Activated T-cell treated with anti-CD3 and anti-CD28 coated beads, Interleukin-2, amount 50 U/mL, for 24 hours (primary cell): ENCODE measurements at regions not wholly inside any gene's neighbourhood (a gene's known extent, or its start where the extent isn't known, plus 50 kb on each side); places are given as distances from the start of the nearest gene placed in this dataset.
A peak's percentile ranks its signal among the peaks of the same experiment; 100 is the strongest.

Source experiments
- DNase-seq: peaks from one replicate; pipeline ENCODE4 v3.0.0-alpha.2; 2020
- H3K27ac Mint-ChIP-seq: 2 replicates; pipeline ENCODE4 v1.8.0; 2020; ENCODE audit warnings: mild to moderate bottlenecking, mixed read lengths
- H3K27me3 Mint-ChIP-seq: 2 replicates; pipeline ENCODE4 v1.8.0; 2020; ENCODE audit warnings: mixed read lengths
- H3K36me3 Mint-ChIP-seq: 2 replicates; pipeline ENCODE4 v1.8.0; 2020; ENCODE audit warnings: low read depth, mixed read lengths
- H3K4me1 Mint-ChIP-seq: 2 replicates; pipeline ENCODE4 v1.8.0; 2020; ENCODE audit warnings: low read depth, mixed read lengths
- H3K4me3 Mint-ChIP-seq: 2 replicates; pipeline ENCODE4 v1.8.0; 2020; ENCODE audit warnings: mild to moderate bottlenecking, moderate library complexity, mixed read lengths
- H3K9me3 Mint-ChIP-seq: 2 replicates; pipeline ENCODE4 v1.8.0; 2020; ENCODE audit warnings: mixed read lengths

DNA sequence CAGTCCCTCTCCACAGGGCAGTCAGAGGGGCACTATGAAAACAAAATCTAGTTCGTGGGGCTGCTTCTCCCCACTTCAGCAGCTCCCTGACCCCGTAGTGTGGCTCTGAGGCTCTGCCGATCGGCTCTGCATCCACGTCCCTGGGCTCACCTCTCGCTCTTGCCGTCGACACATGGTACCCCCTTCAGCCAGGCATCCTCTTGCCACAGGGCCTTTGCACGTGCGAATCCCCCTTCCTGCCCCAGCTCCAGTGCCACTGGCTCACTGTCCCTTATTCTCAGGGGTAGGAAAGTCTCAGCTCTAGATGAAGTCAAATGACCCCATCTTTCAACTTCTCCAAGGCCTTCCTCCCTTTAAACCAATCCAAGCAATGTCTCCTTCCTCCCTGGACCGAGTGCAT lies 72.7 kb downstream of the KLHDC7A start:
- no peak for DNase-seq
- Mint-ChIP-seq H3K4me3 (no peak overlapping the region), H3K9me3 (no peaks in the 10 kb centered on the region), H3K36me3 (no peaks in the 10 kb centered on the region), H3K27ac (no peak overlapping the region), H3K4me1 (peaks cover 10% of the 10 kb centered on the region), H3K27me3 (peaks cover 46% of the 10 kb centered on the region)

DNA sequence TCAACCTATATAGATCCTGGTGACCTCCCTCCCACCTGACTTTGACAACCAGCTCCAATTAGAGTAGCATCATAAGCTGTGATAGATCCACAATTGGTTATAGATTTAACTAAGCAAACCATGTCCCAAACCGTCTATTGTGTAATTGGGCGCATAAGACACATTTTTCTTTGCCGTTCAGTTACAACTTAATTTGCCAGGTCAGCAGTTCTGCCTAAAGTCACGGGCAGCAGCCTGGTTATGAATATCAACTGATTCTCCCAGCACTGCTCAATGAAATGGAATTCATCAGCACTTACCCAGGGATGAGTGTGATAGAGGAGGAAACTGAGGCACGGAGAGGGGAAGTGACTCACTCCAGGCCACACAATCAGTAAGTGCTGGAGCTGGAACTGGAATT lies 73.4 kb downstream of the KLHDC7A start:
- Mint-ChIP-seq H3K27me3 (peaks cover 45% of the 10 kb centered on the region), H3K36me3 (no peaks in the 10 kb centered on the region), H3K4me3 (no peak overlapping the region), H3K27ac (no peak overlapping the region), H3K4me1 (peaks cover 10% of the 10 kb centered on the region), H3K9me3 (no peaks in the 10 kb centered on the region)
- DNase-seq: no peak

DNA sequence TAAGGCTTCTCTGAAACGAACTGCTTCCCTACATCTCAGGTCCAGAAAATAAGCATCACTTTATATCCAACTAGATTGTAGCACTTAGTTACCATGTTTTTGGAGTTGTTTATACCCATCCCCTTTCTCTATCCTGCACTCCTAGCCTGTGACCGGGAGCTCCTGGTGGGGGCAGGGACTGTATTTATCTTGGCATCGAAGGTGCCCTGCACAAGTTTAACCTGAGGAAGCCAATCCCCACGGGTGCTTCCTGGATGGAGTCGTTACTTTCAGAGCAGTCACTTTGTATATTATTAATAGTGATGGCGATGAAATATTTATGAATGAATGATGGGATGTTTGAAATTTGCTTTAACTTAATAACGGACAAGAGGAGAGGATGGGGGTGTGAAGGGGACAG lies 73.9 kb downstream of the KLHDC7A start:
- Mint-ChIP-seq H3K4me1 (peaks cover 10% of the 10 kb centered on the region), H3K27me3 (peaks cover 48% of the 10 kb centered on the region), H3K27ac (no peak overlapping the region), H3K4me3 (no peak overlapping the region), H3K36me3 (no peaks in the 10 kb centered on the region), H3K9me3 (no peaks in the 10 kb centered on the region)
- no peak for DNase-seq

DNA sequence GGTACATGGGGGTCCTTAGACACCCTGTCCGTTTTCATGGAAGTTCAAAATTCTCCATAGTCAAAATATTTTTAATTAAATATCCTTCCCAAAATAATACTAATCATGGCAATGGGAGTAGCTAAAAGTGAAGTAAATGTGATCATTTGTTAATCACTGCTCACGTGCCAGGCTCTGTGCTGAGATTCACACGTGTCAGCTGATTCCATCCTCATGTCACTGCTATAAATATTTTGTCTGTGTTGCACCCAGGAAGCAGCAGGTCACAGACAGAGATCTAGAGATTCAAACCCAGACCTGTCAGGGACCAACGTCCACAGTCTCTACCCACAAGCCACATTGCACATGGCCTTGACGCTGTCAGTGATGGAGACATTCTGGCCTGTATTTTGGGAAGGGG lies 74.3 kb downstream of the KLHDC7A start:
- H3K36me3 Mint-ChIP-seq: no peaks in the 10 kb centered on the region
- H3K9me3 Mint-ChIP-seq: no peaks in the 10 kb centered on the region
- no peak for DNase-seq
- no peak overlapping the region for H3K27ac Mint-ChIP-seq
- H3K27me3 Mint-ChIP-seq: peaks cover 53% of the 10 kb centered on the region
- H3K4me3 Mint-ChIP-seq: no peak overlapping the region
- peaks cover 10% of the 10 kb centered on the region for H3K4me1 Mint-ChIP-seq

DNA sequence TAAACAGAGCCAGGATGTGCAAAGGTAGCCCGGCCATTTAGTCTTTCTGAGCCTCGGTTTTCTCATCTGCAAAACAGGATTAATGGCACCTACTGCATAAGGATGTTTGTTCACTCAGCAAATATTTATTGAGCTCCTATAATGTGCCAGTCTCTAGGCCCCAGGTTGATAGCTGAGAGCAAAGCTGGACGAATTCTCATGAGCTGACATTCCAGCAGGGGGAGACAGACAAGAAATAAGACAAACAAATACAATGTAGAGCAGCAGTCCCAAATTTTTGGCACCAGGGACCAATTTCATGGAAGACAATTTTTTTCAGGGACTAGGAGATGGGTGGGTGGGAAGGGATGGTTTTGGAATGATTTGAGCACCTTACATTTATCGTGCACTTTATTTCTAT lies 74.3 kb upstream of the PAX7 start:
- Mint-ChIP-seq H3K36me3 (no peaks in the 10 kb centered on the region), H3K4me1 (peaks cover 10% of the 10 kb centered on the region), H3K27me3 (peaks cover 62% of the 10 kb centered on the region), H3K4me3 (no peak overlapping the region), H3K27ac (no peak overlapping the region), H3K9me3 (no peaks in the 10 kb centered on the region)
- no peak for DNase-seq

DNA sequence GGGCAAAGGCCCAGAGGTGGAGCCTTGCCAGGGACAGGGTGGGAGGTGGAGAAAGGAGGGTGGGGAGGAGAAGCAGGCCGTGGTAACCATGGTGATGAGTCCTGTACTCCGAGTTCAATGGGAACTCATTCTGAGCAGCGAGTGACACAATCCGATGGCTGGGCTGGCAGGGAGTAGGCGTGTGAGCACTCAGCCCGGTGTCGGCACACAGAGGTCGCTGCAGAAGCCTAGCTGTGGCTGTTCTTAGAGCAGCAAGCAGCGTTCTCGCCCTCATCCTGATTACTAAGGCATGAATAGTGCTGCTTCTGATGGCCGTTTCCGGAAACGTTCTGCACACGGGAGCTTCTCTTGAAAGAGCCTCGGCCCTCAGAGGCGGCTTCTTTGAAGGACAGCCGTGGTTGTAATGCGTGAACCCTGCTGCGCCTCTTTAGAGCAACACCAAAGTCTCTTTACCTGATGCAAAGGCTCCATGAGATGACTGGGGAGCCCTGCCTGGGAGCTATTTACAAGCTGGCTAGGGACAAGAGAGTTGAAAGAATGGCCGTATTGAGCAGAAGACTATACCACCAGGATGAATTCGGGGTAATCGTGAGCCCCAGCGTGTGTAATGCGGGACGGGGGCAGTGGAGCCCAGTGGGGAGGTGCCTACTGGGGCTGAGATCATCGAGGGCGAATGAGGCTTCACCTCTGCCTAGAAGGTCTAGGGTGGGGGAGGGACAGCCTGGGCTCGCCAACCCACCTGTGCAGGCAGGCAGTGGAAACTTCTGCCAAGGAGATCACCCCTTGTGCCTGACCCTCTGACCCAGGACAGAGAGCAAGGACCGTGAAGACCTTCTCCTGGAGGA lies 72.8 kb upstream of the PAX7 start:
- no peak overlapping the region for H3K4me3 Mint-ChIP-seq
- peaks cover 10% of the 10 kb centered on the region for H3K4me1 Mint-ChIP-seq
- no peaks in the 10 kb centered on the region for H3K36me3 Mint-ChIP-seq
- H3K9me3 Mint-ChIP-seq: no peaks in the 10 kb centered on the region
- DNase-seq: peak; percentile 42
- H3K27me3 Mint-ChIP-seq: peaks cover 71% of the 10 kb centered on the region
- no peak overlapping the region for H3K27ac Mint-ChIP-seq

DNA sequence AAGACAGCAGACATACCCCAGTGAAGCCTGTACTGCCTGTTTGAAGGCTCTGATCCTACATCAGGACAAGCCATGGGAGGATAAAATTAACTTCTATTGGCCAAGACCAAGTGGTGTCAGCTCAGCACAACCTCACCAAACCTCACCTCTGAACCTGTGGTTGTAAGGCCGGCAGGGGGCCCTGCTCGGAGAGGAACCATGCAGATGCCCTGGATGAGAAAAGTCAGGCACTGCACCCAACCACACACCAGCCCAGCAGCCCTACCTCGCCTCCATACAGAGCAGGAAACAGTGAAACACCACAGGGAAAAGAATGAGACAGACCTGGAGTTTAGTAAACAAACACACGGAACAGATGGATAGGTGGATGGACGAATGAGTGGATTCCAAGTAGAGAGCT lies 70.0 kb upstream of the PAX7 start:
- no peaks in the 10 kb centered on the region for H3K36me3 Mint-ChIP-seq
- no peak for DNase-seq
- peaks cover 78% of the 10 kb centered on the region for H3K27me3 Mint-ChIP-seq
- H3K4me3 Mint-ChIP-seq: no peak overlapping the region
- H3K9me3 Mint-ChIP-seq: no peaks in the 10 kb centered on the region
- no peak overlapping the region for H3K27ac Mint-ChIP-seq
- H3K4me1 Mint-ChIP-seq: peaks cover 10% of the 10 kb centered on the region

DNA sequence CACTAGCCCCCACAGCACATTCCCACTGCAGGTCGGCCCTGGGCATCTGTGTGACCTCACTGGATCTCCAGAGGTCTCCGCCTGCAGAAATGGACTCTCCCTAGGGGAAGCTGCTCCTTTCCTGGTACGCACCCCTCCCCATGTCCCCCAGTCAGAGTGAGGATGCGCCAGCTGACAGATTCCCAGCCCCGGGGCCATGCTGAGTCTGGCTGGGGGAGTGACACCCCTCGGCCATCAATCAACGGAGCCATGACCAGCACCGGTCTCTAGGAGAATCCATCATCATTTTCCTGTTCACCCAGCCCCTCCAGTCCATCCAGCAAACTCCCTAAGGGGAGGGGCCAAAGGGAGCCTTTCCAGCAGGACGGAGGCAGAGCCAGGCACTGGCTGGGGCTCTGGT lies 68.7 kb upstream of the PAX7 start:
- H3K4me3 Mint-ChIP-seq: no peak overlapping the region
- no peak overlapping the region for H3K27ac Mint-ChIP-seq
- no peaks in the 10 kb centered on the region for H3K9me3 Mint-ChIP-seq
- no peak for DNase-seq
- peaks cover 10% of the 10 kb centered on the region for H3K4me1 Mint-ChIP-seq
- H3K36me3 Mint-ChIP-seq: no peaks in the 10 kb centered on the region
- H3K27me3 Mint-ChIP-seq: peaks cover 77% of the 10 kb centered on the region

DNA sequence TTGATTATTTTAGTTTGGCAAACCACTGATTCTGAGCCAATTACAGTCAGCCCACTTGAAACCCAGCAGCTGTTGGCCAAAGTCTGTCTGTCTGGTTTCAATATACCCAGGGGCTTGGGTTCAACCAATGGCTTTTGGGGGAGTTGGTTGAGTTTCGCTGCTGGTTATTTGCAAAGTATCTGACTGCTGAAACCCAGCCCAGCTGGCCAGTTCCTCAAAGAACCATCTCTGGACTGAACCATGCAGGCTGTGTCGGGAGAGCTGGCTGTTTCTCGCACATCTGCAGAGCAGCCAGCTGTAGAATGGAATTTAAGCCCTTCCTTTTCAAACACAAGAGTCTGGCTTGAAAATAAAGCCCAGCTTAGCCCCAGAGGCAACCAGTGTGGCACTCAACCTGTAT lies 66.0 kb upstream of the PAX7 start:
- no peaks in the 10 kb centered on the region for H3K4me1 Mint-ChIP-seq
- H3K4me3 Mint-ChIP-seq: no peak overlapping the region
- no peak for DNase-seq
- H3K27me3 Mint-ChIP-seq: peaks cover 63% of the 10 kb centered on the region
- no peak overlapping the region for H3K27ac Mint-ChIP-seq
- H3K36me3 Mint-ChIP-seq: no peaks in the 10 kb centered on the region
- no peaks in the 10 kb centered on the region for H3K9me3 Mint-ChIP-seq

DNA sequence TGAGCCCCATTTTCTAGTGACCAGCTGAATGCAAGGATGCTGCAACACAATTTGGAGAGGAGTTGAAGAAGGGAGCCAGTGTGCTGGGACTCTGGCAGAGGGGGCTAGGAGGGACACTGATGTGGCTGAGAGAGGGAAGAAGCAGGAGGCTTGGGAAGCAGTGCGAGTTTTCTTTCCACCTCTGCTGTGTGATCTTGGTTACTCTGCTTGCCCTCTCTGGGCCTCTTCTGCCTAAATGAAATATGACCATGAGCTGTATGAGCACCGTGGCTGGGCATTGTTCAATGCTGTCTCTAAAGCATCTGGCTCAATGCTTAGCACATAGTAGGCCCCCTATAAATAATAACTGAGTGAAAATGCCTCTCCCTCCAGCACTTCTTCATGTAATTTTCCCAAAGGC lies 65.3 kb upstream of the PAX7 start:
- Mint-ChIP-seq H3K4me3 (no peak overlapping the region), H3K9me3 (no peaks in the 10 kb centered on the region), H3K4me1 (no peaks in the 10 kb centered on the region), H3K27ac (no peak overlapping the region), H3K27me3 (peaks cover 63% of the 10 kb centered on the region), H3K36me3 (no peaks in the 10 kb centered on the region)
- DNase-seq: no peak

DNA sequence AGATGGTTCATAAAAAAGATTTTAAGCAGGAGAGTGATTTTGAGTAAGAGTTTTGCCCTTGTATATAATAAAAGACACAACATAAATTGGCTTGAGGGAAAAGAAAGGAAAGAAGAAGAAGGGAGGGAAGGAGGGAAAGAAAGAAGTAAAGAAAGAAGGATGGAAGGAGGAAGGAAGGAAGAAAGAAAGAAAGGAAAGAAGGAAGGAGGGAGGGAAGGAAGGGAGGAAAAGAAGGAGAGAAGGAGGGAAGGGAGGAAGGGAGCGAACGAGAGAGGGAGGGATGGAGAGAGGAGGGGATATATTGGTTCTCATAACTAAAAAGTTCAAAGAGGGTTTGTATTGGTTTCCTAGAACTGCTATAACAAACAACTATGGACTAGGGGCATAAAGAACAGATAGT lies 62.2 kb upstream of the PAX7 start:
- no peaks in the 10 kb centered on the region for H3K9me3 Mint-ChIP-seq
- H3K27me3 Mint-ChIP-seq: peaks cover 50% of the 10 kb centered on the region
- no peak overlapping the region for H3K4me3 Mint-ChIP-seq
- H3K4me1 Mint-ChIP-seq: no peaks in the 10 kb centered on the region
- H3K36me3 Mint-ChIP-seq: no peaks in the 10 kb centered on the region
- DNase-seq: no peak
- no peak overlapping the region for H3K27ac Mint-ChIP-seq

DNA sequence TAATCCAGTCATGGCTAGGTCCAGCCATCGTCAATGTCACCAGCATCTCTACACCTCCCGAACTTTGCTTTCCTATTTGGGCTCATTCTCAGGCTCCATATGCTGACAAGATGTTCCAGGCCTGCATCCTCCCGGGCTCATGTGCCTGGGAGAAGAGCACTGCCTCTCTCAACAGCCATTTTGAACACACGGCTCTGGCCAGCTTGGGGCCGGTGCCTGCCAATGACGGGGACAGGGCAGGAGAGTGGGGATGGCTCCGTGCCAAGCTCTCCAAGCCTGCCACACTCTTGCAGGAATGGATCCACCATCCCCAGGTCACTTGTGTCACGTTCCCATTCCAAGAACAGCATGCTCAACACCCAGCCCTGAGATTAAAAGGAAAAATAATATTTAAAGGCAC lies 61.4 kb upstream of the PAX7 start:
- Mint-ChIP-seq H3K4me3 (no peak overlapping the region), H3K9me3 (no peaks in the 10 kb centered on the region), H3K27me3 (peaks cover 44% of the 10 kb centered on the region), H3K27ac (no peak overlapping the region), H3K4me1 (no peaks in the 10 kb centered on the region), H3K36me3 (no peaks in the 10 kb centered on the region)
- no peak for DNase-seq

DNA sequence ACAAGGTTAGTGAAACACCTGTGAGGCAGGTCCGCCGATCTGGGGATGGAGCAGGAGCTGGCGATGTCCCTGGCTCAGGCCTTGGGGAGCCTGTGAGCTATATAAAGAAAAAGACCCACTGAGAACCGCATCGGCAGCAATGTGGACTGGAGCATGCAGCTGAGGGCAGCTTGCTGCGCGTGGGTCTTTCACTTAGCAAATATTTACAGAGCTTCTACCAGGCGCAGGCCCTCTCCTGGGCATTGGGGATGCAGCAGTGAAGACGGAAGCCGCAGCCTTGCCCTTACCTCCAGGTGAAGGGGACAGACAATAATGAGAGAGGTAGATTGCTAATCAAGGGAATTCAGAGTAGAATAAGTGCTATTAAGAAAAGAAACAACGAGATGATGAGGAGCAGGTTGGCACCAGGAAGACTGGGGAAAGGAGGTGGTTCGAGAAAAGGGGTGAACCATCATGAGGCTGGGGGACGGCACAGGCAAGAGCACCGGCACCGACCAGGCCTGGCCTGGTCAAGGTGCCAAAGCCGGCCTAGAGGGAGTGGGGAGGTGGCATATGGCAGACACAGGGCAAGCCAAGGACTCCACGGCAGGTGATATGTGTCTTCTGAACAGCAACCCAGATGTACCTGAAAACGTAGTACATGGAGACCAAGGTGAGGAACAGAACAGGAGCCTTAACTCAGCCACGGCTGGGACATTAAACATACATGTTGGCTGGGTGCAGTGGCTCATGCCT lies 60.7 kb upstream of the PAX7 start:
- Mint-ChIP-seq H3K4me3 (no peak overlapping the region), H3K9me3 (no peaks in the 10 kb centered on the region), H3K36me3 (no peaks in the 10 kb centered on the region), H3K27ac (no peak overlapping the region), H3K4me1 (no peaks in the 10 kb centered on the region), H3K27me3 (peaks cover 42% of the 10 kb centered on the region)
- DNase-seq: no peak

DNA sequence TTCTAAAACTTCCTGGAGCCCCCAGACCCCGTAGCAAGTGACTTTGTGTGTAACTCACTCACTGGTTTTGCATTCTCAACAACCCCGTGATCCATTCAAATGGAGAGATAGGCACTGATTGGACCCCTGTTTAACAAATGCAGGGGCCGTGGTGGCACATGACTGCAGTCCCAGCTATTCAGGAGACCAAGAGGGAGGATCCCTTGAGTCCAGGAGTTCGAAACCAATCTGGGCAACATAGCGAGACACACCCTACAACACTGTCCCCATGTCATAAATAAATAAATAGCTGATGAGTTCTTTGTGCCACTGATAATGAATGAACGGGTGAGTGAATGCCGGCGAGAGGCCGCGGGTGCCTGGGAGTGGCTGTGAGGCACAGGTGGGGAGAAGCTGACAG lies 59.4 kb upstream of the PAX7 start:
- Mint-ChIP-seq H3K27me3 (peaks cover 33% of the 10 kb centered on the region), H3K27ac (no peak overlapping the region), H3K36me3 (no peaks in the 10 kb centered on the region), H3K4me1 (no peaks in the 10 kb centered on the region), H3K4me3 (no peak overlapping the region), H3K9me3 (no peaks in the 10 kb centered on the region)
- DNase-seq: no peak
